ENCODE measurements at regions not wholly inside any gene's neighbourhood (a gene's known extent, or its start where the extent isn't known, plus 50 kb on each side); places are given as distances from the start of the nearest gene placed in this dataset.

DNA sequence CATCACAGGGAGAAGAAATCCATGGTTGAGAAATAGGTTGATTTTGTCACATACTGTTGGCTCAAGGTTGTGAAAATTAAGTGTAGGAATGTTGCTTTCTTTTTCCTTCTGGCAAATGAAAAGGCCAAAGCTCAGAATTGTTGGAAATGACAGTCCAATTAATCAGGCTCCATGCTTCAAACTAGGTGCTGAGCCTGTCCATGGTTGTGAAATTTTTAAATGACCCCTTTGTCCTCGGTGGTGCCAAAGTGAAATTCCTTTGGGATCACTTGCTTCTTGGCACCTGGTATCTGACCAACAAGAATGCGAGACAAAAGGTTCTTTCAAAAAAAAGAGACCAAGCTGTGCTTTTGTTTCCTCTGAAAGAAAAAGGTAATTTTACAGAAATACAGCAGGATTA lies 451.9 kb downstream of the ETS1 start:
- no peaks in the 10 kb centered on the region for H3K27me3 Mint-ChIP-seq (ENCODE audit: low read depth, unreplicated experiment)
- TF ChIP-seq, protein P1, sequence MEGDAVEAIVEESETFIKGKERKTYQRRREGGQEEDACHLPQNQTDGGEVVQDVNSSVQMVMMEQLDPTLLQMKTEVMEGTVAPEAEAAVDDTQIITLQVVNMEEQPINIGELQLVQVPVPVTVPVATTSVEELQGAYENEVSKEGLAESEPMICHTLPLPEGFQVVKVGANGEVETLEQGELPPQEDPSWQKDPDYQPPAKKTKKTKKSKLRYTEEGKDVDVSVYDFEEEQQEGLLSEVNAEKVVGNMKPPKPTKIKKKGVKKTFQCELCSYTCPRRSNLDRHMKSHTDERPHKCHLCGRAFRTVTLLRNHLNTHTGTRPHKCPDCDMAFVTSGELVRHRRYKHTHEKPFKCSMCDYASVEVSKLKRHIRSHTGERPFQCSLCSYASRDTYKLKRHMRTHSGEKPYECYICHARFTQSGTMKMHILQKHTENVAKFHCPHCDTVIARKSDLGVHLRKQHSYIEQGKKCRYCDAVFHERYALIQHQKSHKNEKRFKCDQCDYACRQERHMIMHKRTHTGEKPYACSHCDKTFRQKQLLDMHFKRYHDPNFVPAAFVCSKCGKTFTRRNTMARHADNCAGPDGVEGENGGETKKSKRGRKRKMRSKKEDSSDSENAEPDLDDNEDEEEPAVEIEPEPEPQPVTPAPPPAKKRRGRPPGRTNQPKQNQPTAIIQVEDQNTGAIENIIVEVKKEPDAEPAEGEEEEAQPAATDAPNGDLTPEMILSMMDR (IDR thresholded peaks at IDR 0.05; ENCODE audit: insufficient read depth, low read depth, low read length): no peak
- TF ChIP-seq EZH2 (IDR thresholded peaks at IDR 0.05; ENCODE audit: insufficient read depth, low read length): no peak
- no peak overlapping the region for H3K27ac Mint-ChIP-seq (ENCODE audit: unreplicated experiment)
- no peaks in the 10 kb centered on the region for H3K4me1 ChIP-seq (ENCODE audit: insufficient read depth, low read length)
- H3K4me3 ChIP-seq (ENCODE audit: insufficient read depth, low read depth, low read length): no peak overlapping the region
- no peak overlapping the region for H3K4me3 Mint-ChIP-seq (ENCODE audit: unreplicated experiment)
- no peak for FAIRE-seq
- no peaks in the 10 kb centered on the region for H3K27me3 ChIP-seq (ENCODE audit: insufficient read depth, low read length)
- H3K36me3 ChIP-seq (ENCODE audit: insufficient read depth, low read length): no peaks in the 10 kb centered on the region
- no peaks in the 10 kb centered on the region for H4K20me1 ChIP-seq (ENCODE audit: insufficient read depth, low read length)
- peak; percentile 89 for DNase-seq (ENCODE audit: low read depth)
- H3K27ac ChIP-seq (ENCODE audit: low read depth, low read length): peak overlapping the region; percentile 11
- no peak overlapping the region for H3K9ac ChIP-seq (ENCODE audit: low read length)
- H3K4me2 ChIP-seq (ENCODE audit: low read length): peak overlapping the region; percentile 6
- H3K9me3 Mint-ChIP-seq (ENCODE audit: unreplicated experiment): peaks cover 2% of the 10 kb centered on the region
- H3K4me1 Mint-ChIP-seq (ENCODE audit: low read depth, unreplicated experiment): peaks cover 3% of the 10 kb centered on the region
- H2AFZ ChIP-seq (ENCODE audit: low read depth, low read length): no peak overlapping the region
- no peaks in the 10 kb centered on the region for H3K36me3 Mint-ChIP-seq (ENCODE audit: low read depth, unreplicated experiment)
- no peaks in the 10 kb centered on the region for H3K9me3 ChIP-seq (ENCODE audit: insufficient read depth, low read depth, low read length)
- H3K79me2 ChIP-seq (ENCODE audit: insufficient read depth, low read length): no peaks in the 10 kb centered on the region

DNA sequence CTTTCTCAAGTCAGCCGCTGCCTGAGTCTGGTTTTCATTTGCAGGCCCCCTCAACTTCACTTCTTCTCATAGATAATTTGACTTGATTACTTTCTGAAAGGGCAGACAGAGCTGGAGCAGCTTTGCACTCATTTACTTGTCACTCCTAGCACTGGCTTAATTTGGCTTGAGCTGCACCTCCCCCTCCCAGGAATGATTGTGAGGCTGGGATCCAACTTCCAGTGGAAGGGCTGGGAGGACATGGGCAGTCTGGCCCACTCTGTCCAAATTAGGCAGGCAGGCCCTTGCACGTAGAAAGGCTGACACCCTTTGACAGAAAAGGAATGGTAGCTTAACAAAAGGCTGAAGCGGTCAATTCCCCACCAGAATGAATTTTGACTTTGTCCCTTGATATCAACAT lies 453.9 kb downstream of the ETS1 start:
- no peaks in the 10 kb centered on the region for H3K9me3 Mint-ChIP-seq (ENCODE audit: unreplicated experiment)
- TF ChIP-seq, protein P1 (IDR thresholded peaks at IDR 0.05; ENCODE audit: insufficient read depth, low read depth, low read length): no peak
- no peak for TF ChIP-seq EZH2 (IDR thresholded peaks at IDR 0.05; ENCODE audit: insufficient read depth, low read length)
- FAIRE-seq: no peak
- Histone ChIP-seq H3K9ac (ENCODE audit: low read length) (no peak overlapping the region), H3K9me3 (ENCODE audit: insufficient read depth, low read depth, low read length) (no peaks in the 10 kb centered on the region), H3K4me2 (ENCODE audit: low read length) (no peak overlapping the region), H3K79me2 (ENCODE audit: insufficient read depth, low read length) (no peaks in the 10 kb centered on the region), H4K20me1 (ENCODE audit: insufficient read depth, low read length) (no peaks in the 10 kb centered on the region), H3K27me3 (ENCODE audit: insufficient read depth, low read length) (no peaks in the 10 kb centered on the region), H3K36me3 (ENCODE audit: insufficient read depth, low read length) (no peaks in the 10 kb centered on the region), H3K4me1 (ENCODE audit: insufficient read depth, low read length) (no peaks in the 10 kb centered on the region), H3K27ac (ENCODE audit: low read depth, low read length) (no peak overlapping the region), H3K4me3 (ENCODE audit: insufficient read depth, low read depth, low read length) (no peak overlapping the region), H2AFZ (ENCODE audit: low read depth, low read length) (peak overlapping the region; percentile 40)
- peak; percentile 23 for DNase-seq (ENCODE audit: low read depth)
- H3K36me3 Mint-ChIP-seq (ENCODE audit: low read depth, unreplicated experiment): no peaks in the 10 kb centered on the region
- H3K27me3 Mint-ChIP-seq (ENCODE audit: low read depth, unreplicated experiment): no peaks in the 10 kb centered on the region
- H3K27ac Mint-ChIP-seq (ENCODE audit: unreplicated experiment): no peak overlapping the region
- H3K4me1 Mint-ChIP-seq (ENCODE audit: low read depth, unreplicated experiment): peaks cover 3% of the 10 kb centered on the region
- H3K4me3 Mint-ChIP-seq (ENCODE audit: unreplicated experiment): no peak overlapping the region

DNA sequence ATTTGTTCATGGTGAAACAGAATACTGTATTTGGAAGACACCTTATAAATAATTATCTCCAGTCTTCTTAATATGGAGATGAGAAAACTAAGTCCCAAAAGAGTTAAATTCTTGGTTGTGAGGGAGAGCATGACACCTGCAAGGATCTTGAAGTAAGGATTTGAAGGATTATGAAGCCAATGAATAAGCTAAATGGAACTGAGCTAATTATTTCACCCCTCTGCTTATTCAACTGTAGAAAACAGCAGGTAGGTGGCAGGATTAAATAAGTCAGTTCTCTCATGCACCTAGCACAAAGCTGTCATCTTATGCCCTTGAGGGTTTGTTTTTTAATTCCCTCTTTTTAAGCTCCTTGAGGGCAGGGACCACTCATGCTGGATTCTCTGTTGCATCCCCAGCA lies 457.3 kb downstream of the ETS1 start:
- H3K27me3 ChIP-seq (ENCODE audit: insufficient read depth, low read length): no peaks in the 10 kb centered on the region
- no peaks in the 10 kb centered on the region for H3K9me3 Mint-ChIP-seq (ENCODE audit: unreplicated experiment)
- H3K27ac Mint-ChIP-seq (ENCODE audit: unreplicated experiment): no peak overlapping the region

More for the DNA sequence above, 457.3 kb downstream of the ETS1 start:
- no peak overlapping the region for H3K4me2 ChIP-seq (ENCODE audit: low read length)
- FAIRE-seq (no peak), DNase-seq (ENCODE audit: low read depth) (no peak)
- H3K79me2 ChIP-seq (ENCODE audit: insufficient read depth, low read length): no peaks in the 10 kb centered on the region
- H2AFZ ChIP-seq (ENCODE audit: low read depth, low read length): no peak overlapping the region
- Mint-ChIP-seq H3K4me1 (ENCODE audit: low read depth, unreplicated experiment) (peaks cover 3% of the 10 kb centered on the region), H3K36me3 (ENCODE audit: low read depth, unreplicated experiment) (no peaks in the 10 kb centered on the region), H3K27me3 (ENCODE audit: low read depth, unreplicated experiment) (no peaks in the 10 kb centered on the region), H3K4me3 (ENCODE audit: unreplicated experiment) (no peak overlapping the region)
- no peak overlapping the region for H3K27ac ChIP-seq (ENCODE audit: low read depth, low read length)
- no peaks in the 10 kb centered on the region for H3K4me1 ChIP-seq (ENCODE audit: insufficient read depth, low read length)
- H3K4me3 ChIP-seq (ENCODE audit: insufficient read depth, low read depth, low read length): no peak overlapping the region
- H3K9ac ChIP-seq (ENCODE audit: low read length): no peak overlapping the region
- H4K20me1 ChIP-seq (ENCODE audit: insufficient read depth, low read length): no peaks in the 10 kb centered on the region
- no peaks in the 10 kb centered on the region for H3K36me3 ChIP-seq (ENCODE audit: insufficient read depth, low read length)
- no peaks in the 10 kb centered on the region for H3K9me3 ChIP-seq (ENCODE audit: insufficient read depth, low read depth, low read length)
- TF ChIP-seq, protein P1 (IDR thresholded peaks at IDR 0.05; ENCODE audit: insufficient read depth, low read depth, low read length): no peak
- no peak for TF ChIP-seq EZH2 (IDR thresholded peaks at IDR 0.05; ENCODE audit: insufficient read depth, low read length)

All from astrocyte (in vitro differentiated cells and primary cell).